GM18505 (cell line): ENCODE measurements at regions not wholly inside any gene's neighbourhood (a gene's known extent, or its start where the extent isn't known, plus 50 kb on each side); places are given as distances from the start of the nearest gene placed in this dataset.
"Not testable (repeated sequence)": the region's sequence is repeated elsewhere in the genome, so short reads cannot be mapped to it uniquely, and the experiment has no call there.

ENCODE experiments used
- ATAC-seq: cut with Tn5 transposase; IDR thresholded peaks from one replicate; pipeline ENCODE4 v1.9.1; 2021; ENCODE audit not compliant: unreplicated experiment
- POLR2A ChIP-seq: IDR thresholded peaks from 4 replicates; pipeline ENCODE4 v1.6.1; 2011; ENCODE audit warnings: borderline replicate concordance; ENCODE audit not compliant: insufficient read depth, insufficient read length; ENCODE audit errors: extremely low read depth

DNA sequence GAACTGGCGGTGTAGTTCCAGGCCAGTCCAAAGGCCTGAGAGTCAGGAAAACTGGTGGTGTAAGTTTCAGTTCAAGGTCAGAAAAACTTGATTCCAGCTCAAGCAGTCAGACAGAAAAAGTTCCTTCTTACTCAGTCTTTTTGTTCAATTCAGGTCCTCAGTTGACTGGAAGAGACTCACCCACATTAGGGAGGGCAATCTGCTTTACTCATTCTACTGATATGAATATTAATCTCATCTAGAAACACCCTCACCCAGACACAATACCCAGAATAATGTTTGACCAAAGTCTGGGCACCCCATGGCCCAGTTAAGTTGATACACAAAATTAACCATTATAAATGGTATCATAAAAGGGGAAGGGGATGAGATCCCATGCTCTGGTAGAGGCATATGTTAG, 50.1 kb upstream of the LTA4H start:
- ATAC-seq, result no peak
- TF ChIP-seq POLR2A, result no peak

DNA sequence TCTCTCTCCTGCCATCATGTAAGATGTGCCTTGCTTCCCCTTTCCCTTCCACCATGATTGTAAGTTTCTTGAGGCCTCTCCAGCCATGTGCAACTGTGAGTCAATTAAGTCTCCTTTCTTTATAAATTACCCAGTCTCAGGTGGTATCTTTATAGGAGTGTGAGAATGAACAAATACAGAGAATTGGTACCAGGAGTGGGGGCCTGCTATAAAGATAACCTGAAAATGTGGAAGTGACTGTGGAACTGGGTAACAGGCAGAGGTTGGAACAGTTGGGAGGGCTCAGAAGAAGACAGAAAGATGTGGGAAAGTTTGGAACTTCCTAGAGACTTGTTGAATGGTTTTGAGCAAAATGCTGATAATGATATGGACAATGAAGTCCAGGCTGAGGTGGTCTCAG, 50.8 kb upstream of the LTA4H start:
- ATAC-seq, result not testable (repeated sequence)

DNA sequence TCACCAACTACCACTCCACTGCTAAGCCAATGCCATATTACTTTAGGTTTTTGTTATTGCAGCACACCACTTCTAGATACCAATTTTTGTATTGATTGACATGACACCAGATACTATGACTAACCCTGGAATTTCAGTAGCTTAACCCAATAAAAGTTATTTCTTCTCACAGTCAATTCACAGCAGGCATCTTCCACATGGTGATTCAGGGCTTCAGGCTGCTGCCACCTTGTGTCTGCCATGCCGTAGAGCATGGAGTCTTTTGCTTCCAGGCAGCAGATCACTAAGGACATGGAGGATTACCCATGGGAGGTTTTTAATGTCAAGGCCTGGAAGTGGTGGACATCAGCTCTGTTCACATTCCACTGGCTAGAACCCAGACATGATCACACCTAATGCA, 56.4 kb upstream of the LTA4H start:
- TF ChIP-seq POLR2A, result no peak
- ATAC-seq, result no peak

DNA sequence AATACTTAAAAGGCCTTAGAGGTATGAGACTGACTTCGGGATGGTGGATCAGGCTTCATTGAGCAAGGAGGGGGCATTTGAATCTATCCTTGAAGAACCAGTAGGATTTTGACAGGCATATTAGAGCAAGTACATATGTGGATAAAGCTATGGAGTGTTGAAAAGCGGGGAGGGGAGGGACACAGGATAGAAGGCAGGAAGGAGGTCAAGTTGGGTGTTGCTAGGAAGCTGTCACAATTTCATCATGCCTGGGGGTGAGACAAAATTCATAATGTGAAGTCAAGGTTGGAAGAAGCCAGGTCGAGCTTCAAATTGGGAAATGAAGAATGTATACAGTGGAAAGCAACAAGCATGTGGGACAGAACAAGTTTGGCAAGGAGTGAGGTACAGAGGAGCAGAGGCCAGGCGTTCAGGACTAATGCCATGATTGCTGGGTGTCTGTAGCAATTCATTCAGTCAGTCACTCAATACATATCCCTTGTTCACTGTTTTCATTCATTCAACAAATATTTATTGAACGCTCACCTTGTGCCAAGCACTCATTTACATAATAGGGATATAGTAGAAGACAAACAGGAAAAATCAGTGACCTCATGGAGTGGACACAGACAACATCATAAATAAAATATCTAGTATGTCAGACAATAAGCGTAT, 58.3 kb upstream of the LTA4H start:
- no peak for ATAC-seq
- TF ChIP-seq POLR2A, result no peak

GRCh38 chr12:96094201-96094600, 58.8 kb upstream of the LTA4H start:
- ATAC-seq, result no peak

DNA sequence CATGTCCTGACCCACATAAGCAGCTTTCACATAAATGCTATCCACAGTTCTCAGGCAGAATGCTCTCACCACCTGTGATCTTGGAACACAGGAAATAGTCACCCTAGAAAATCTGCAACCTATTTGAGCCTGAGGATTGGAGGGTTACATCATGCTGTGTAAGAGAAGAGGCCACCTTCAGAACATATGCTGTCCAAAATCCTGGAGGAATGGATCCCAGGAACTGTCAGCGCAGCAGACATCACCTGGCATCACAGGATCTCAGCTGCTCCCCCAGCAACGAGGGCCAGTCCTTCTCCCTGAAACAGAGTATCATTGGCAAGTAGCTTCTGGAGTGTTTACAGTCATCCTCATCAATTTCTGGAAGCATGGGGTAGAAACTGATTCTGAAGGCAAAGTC, 63.2 kb upstream of the LTA4H start:
- TF ChIP-seq POLR2A, result no peak
- ATAC-seq, result no peak

More at GRCh38 chr12:96094201-96094600, 58.8 kb upstream of the LTA4H start:
- no peak for TF ChIP-seq POLR2A

- ATAC-seq, result no peak
- TF ChIP-seq POLR2A, result no peak
Observed at GRCh38 chr12:96099421-96099820, 64.0 kb upstream of the LTA4H start.

DNA sequence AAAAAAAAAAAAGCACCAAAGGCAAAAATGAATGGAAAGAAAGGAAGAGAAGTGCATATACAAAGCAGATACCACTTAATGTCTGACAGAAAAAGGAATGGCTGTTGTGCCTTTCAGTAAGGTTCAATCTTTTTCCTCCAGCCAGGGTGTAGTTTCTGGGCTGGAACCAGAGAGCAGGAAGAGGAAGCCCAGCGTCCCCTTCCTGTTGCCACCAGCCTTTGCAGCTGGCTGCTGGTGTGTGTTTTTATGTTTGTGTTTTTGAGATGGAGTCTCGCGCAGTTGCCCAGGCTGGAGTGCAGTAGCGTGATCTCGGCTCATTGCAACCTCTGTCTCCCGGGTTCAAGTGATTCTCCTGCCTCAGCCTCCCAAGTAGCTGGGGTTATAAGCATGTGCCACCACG, 64.6 kb upstream of the LTA4H start:
- no peak for TF ChIP-seq POLR2A
- no peak for ATAC-seq

- TF ChIP-seq POLR2A, result no peak
- ATAC-seq, result no peak
Observed at GRCh38 chr12:96101806-96102205, 66.4 kb upstream of the LTA4H start.

GRCh38 chr12:96103067-96103644, 67.8 kb upstream of the LTA4H start:
- ATAC-seq, result no peak
- no peak for TF ChIP-seq POLR2A

GRCh38 chr12:96104566-96104965, 69.2 kb upstream of the LTA4H start:
- ATAC-seq, result no peak
- TF ChIP-seq POLR2A, result no peak

DNA sequence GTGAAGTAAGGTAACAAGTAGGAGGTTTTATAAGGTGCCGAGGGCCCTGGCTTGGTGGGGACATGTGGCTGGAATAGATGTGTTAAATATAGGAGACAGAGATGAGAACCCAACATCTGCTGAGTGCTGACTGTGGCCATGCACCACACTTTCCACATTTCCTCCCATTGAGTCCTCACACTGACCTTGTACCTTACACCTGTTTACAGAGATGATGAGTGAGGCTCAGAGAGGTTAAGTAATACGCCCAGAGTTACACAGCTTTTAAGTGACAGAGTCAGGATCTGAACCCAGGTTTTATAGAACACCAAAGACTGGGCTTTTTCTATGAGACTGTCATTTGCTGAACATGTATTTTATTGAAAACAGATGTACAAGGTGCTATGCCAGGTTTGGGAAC, 70.8 kb upstream of the LTA4H start:
- no peak for TF ChIP-seq POLR2A
- ATAC-seq, result no peak

DNA sequence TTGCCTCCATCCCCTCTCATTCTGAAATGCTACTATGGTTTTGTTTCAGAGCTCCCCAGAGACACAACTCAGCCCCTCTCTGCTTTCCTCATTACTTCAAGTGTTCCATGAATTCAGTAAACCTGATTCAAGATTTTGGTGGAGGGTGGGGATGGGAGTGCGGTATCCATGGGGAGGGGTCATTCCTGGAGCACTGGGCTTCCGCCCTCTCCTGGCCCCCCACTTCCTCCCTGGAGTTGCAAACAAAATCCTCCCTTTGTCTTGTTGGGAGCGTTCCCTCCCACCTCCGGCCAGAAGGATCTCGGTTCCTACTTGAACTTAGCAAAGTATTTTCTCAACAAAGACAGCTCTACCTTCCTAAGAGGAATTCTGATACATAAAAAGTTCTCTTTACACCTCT, 71.8 kb upstream of the LTA4H start:
- TF ChIP-seq POLR2A, result no peak
- no peak for ATAC-seq

GRCh38 chr12:96108321-96108720, 72.9 kb upstream of the LTA4H start:
- no peak for ATAC-seq
- TF ChIP-seq POLR2A, result no peak

DNA sequence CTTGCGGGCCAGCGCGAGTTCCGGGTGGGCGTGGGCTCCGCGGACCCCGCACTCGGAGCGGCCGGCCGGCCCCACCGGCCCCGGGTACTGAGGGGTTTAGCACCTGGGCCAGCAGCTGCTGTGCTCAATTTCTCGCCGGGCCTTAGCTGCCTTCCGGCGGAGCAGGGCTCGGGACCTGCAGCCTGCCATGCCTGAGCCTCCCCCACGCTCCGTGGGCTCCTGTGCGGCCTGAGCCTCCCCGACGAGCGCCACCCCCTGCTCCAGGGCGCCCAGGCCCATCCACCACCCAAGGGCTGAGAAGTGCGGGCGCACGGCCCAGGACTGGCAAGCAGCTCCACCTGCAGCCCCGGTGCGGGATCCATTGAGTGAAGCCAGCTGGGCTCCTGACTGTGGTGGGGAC, 73.6 kb upstream of the LTA4H start:
- not testable (repeated sequence) for ATAC-seq
